Activated naive CD8-positive, alpha-beta T cell treated with anti-CD3 and anti-CD28 coated beads for 36 hours (primary cell): ENCODE measurements at regions not wholly inside any gene's neighbourhood (a gene's known extent, or its start where the extent isn't known, plus 50 kb on each side); places are given as distances from the start of the nearest gene placed in this dataset.

Experiments
- DNase-seq: peaks from one replicate; pipeline ENCODE4 v3.0.0; 2021
- H3K27ac Mint-ChIP-seq: one replicate; pipeline ENCODE4 v1.8.0; 2022; ENCODE audit warnings: mild to moderate bottlenecking, moderate library complexity, mixed read lengths
- H3K27me3 Mint-ChIP-seq: one replicate; pipeline ENCODE4 v1.8.0; 2022; ENCODE audit warnings: mild to moderate bottlenecking, mixed read lengths
- H3K36me3 Mint-ChIP-seq: one replicate; pipeline ENCODE4 v1.8.0; 2021; ENCODE audit warnings: mild to moderate bottlenecking, mixed read lengths
- H3K4me1 Mint-ChIP-seq: one replicate; pipeline ENCODE4 v1.8.0; 2021; ENCODE audit warnings: mixed read lengths
- H3K4me3 Mint-ChIP-seq: one replicate; pipeline ENCODE4 v1.8.0; 2022; ENCODE audit warnings: mild to moderate bottlenecking, moderate library complexity, mixed read lengths
- H3K9me3 Mint-ChIP-seq: one replicate; pipeline ENCODE4 v1.8.0; 2022; ENCODE audit warnings: mixed read lengths

DNA sequence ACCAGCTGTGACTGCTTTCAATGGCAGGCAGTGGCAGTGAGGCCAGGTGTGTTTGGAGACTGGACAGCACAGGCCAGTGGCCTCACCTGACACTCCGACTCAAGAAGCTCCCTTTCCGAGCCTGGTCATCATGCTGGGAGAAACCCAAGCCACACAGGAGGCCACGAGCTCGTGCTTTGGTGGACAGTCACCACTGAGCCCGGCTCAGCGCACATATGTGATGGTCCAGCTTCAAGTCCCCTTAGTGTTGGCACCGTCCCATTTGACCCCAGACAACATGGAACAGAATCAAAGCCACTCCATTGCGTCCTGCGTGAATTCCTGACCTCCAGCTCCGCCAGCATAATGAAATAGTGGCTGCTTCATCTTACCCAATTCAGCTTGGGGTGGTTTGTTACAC is 64.0 kb upstream of the PPP1R26 start:
- DNase-seq, result no peak
- Mint-ChIP-seq H3K9me3 (no peaks in the 10 kb centered on the region), H3K4me3 (no peak overlapping the region), H3K27me3 (peaks cover 14% of the 10 kb centered on the region), H3K36me3 (no peaks in the 10 kb centered on the region), H3K27ac (no peak overlapping the region), H3K4me1 (no peaks in the 10 kb centered on the region)

- DNase-seq, result no peak
- H3K27ac Mint-ChIP-seq, result no peak overlapping the region
- H3K27me3 Mint-ChIP-seq, result peaks cover 17% of the 10 kb centered on the region
- no peaks in the 10 kb centered on the region for H3K36me3 Mint-ChIP-seq
- no peaks in the 10 kb centered on the region for H3K4me1 Mint-ChIP-seq
- H3K9me3 Mint-ChIP-seq, result no peaks in the 10 kb centered on the region
- no peak overlapping the region for H3K4me3 Mint-ChIP-seq
These were observed 62.8 kb upstream of the PPP1R26 start for GRCh38 chr9:135416664-135417290.

DNA sequence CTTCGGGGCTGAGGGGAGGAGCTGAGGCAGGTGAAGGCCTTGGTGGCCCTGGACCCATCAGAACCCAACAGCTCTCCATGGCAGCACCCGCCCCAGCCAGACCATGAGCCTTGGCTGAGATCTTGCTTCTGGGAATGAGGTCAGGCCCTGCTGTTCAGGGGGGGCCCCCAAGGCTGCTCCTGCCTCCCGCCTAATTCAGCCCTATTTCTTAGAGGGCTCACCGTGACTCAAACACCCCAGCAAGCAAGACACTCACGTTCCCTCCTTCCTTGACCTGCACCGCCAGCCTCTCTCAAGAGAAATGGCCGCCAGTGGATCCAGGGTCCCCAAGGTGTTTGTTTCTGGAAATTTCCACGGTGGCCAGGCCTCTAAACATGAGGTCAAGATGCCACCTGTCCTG is 61.4 kb upstream of the PPP1R26 start:
- H3K9me3 Mint-ChIP-seq, result no peaks in the 10 kb centered on the region
- H3K27ac Mint-ChIP-seq, result no peak overlapping the region
- H3K36me3 Mint-ChIP-seq, result no peaks in the 10 kb centered on the region
- peaks cover 14% of the 10 kb centered on the region for H3K27me3 Mint-ChIP-seq
- no peak overlapping the region for H3K4me3 Mint-ChIP-seq
- no peak for DNase-seq
- H3K4me1 Mint-ChIP-seq, result no peaks in the 10 kb centered on the region

DNA sequence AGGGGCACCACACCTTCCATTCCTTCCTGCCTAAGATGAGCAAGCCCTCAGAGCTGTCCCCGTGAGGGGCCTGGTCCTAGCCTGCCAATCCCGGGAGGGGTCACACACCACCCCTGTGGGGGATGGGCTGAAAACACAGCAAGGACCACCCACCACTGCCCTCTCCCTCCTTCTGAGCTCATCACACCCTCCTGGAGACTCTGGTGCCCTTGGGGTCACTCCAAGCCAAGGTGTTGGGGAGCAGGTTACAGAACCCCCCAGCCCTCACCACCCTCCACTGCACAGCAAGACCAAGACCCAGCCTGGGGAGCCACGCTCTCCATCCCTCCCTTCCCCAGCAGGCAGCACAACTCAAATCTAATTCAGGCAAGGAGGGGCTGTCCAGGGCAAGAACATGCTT is 60.5 kb upstream of the PPP1R26 start:
- Mint-ChIP-seq H3K9me3 (peaks cover 4% of the 10 kb centered on the region), H3K4me3 (no peak overlapping the region), H3K4me1 (no peaks in the 10 kb centered on the region), H3K36me3 (no peaks in the 10 kb centered on the region), H3K27ac (no peak overlapping the region), H3K27me3 (peaks cover 14% of the 10 kb centered on the region)
- no peak for DNase-seq

GRCh38 chr9:135422341-135422944 is 57.1 kb upstream of the PPP1R26 start:
- Mint-ChIP-seq H3K27me3 (peaks cover 19% of the 10 kb centered on the region), H3K36me3 (no peaks in the 10 kb centered on the region), H3K4me1 (no peaks in the 10 kb centered on the region), H3K27ac (no peak overlapping the region), H3K9me3 (peaks cover 7% of the 10 kb centered on the region), H3K4me3 (no peak overlapping the region)
- no peak for DNase-seq

DNA sequence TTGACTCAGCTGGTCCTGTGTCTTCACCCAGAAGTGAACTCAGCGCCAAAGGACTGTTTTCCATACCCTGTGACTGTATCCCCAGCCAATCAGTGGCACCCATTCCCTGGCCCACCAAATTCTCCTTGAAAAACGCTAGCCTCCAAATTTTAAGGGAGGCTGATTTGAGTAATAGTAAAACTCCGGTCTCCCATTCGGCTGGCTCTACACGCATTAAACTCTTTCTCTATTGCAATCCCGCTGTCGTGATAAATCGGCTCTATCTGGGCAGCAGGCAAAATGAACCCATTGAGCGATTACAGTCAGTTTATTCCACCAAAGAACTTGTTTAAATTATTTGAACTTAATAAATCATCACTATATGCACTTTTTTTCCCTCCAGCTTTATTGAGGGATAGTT is 55.9 kb upstream of the PPP1R26 start:
- Mint-ChIP-seq H3K27me3 (peaks cover 19% of the 10 kb centered on the region), H3K27ac (no peak overlapping the region), H3K9me3 (peaks cover 12% of the 10 kb centered on the region), H3K36me3 (no peaks in the 10 kb centered on the region), H3K4me3 (no peak overlapping the region), H3K4me1 (no peaks in the 10 kb centered on the region)
- DNase-seq, result no peak
